HG03439 (cell line): ENCODE measurements at regions not wholly inside any gene's neighbourhood (a gene's known extent, or its start where the extent isn't known, plus 50 kb on each side); places are given as distances from the start of the nearest gene placed in this dataset.
"Not testable (repeated sequence)": the region's sequence is repeated elsewhere in the genome, so short reads cannot be mapped to it uniquely, and the experiment has no call there.

ENCODE experiments used
- ATAC-seq: cut with Tn5 transposase; IDR thresholded peaks from one replicate; pipeline ENCODE4 v1.9.1; 2021; ENCODE audit warnings: mild to moderate bottlenecking, moderate library complexity; ENCODE audit not compliant: unreplicated experiment

GRCh38 chr18:76307293-76307690, 187.8 kb downstream of the ZNF516 start:
- no peak for ATAC-seq

GRCh38 chr18:76306685-76307292, 188.3 kb downstream of the ZNF516 start:
- ATAC-seq: no peak

DNA sequence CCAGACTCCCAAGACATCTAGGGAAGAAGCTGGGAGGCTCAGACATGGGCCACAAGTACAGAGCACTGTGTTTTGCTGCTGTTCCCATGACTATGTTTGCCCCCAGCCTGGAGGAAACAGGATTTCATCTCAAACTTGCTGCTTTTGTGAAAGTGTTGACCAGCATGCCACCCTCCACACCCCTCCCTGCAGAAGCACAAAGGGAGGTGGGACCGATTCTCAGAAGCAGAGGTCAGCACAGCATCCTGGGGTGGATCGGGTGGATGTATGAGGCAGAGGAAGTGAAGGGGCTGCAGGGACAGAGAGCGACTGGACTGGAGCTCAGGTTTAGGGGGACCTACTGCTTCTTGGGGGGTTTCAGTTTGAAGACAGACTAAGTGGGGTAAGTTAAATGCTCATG, 209.2 kb downstream of the ZNF516 start:
- no peak for ATAC-seq

GRCh38 chr18:76281565-76281964, 213.5 kb downstream of the ZNF516 start:
- ATAC-seq: no peak

DNA sequence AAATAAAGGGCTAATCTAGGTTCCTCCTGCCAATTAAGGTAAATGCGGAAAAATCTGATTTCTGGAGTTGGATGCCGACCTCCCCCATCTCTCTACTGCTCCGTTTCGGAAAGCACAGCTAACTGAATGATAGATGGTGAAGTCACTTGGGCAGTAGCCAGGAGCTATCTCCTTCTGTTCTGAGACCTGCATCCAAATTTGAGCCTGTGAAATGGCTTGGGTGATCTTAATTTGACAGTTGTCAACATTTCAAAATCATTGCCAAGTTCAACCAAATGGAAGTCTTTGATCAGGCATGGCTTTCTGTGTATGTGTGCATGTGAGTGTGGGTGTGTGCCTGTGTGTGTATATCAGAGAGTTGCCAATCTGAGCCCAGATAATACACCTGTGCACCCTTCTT, 217.2 kb downstream of the ZNF516 start:
- no peak for ATAC-seq

DNA sequence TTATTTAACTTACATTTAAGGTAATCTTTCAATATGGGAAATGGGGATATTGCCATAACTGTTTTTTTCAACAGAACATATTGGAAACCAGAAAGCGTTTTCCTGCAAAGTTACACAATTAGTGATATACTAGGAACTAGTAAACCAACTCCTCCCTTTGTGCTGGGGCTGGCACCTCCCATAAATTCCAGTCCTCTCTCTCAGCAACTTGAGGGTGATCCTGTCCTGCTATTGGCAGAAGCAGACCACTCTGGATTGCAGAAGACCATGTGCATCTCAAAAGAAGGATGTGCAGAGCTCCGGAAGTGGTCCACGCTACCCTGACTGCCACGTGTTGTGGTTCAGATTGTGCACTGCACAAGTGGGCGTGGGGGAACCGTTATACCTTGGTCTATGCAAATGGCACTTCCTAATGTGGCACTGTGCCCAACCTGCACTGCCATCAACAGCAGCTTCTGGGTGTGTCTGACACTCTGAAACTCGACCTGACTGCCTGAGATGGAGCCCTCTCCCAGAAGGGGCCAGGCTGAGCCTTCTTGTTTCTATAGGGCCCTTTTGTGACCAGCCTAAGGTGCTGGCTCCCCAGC, 219.2 kb downstream of the ZNF516 start:
- no peak for ATAC-seq

GRCh38 chr18:76274468-76275289, 220.4 kb downstream of the ZNF516 start:
- ATAC-seq: no peak

GRCh38 chr18:76273956-76274355, 221.1 kb downstream of the ZNF516 start:
- ATAC-seq: no peak

DNA sequence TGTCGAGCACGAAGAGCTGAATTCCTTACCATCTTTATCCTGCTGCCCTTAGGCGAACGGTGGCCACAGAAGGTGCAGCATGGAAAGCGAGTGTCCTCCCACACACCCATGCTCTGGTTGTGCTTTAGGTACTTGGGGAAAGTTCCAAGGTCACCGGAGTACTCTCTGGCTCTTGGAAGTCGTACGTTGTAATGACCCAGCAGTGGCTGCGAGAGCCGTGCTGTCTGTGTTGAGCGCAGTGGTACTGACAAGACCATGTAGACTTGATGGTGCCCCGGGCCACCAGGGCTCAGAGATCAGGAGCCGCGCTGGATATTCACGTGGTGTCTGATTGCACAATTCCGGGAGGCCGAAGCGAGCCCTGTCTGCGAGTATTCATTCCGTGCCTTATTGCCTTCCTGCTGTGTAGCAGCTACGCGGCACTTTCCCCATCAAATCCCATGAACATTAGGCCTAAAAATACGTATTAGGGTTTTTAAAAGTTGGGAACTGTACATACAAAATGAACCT, 222.0 kb downstream of the ZNF516 start:
- no peak for ATAC-seq

GRCh38 chr18:76267423-76267822, 227.6 kb downstream of the ZNF516 start:
- ATAC-seq: not testable (repeated sequence)

- no peak for ATAC-seq
Observed at GRCh38 chr18:76266236-76266991, 228.6 kb downstream of the ZNF516 start.

DNA sequence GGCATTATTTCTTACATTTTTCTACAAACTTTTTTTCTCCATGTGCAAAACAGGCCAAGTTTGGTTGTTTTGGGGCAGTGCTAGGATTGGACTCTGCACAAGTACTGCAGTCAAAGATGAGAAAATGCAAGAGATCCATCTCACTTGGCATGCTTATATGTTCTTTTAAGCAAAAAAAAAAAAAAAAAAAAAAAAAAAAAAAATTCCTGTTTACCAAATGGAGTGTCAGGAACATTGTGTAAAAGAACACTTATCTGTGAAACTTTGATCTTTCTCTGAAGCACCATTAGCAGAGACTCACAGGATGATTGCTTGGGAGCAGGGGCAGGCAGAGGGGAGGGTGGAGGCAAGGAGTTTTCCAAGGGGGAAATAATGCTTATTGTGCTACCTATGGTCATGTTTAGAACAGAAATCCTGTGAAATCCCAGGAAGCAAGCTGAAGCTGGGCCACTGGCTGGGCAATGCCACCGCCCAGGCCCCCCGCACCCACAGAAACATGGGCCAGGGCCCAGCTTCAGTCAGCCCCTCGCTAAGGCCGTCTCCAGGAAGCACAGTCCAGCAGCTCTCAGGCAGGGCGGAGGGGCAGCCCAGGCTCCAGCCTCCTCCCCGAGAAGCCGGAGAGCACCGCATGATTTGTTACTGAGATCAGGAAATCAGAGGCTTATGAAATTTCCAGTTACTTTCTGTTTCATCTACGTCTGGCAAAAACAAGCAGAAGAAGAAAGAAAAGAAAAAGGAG, 229.4 kb downstream of the ZNF516 start:
- no peak for ATAC-seq

GRCh38 chr18:76264876-76265250, 230.2 kb downstream of the ZNF516 start:
- ATAC-seq: no peak

DNA sequence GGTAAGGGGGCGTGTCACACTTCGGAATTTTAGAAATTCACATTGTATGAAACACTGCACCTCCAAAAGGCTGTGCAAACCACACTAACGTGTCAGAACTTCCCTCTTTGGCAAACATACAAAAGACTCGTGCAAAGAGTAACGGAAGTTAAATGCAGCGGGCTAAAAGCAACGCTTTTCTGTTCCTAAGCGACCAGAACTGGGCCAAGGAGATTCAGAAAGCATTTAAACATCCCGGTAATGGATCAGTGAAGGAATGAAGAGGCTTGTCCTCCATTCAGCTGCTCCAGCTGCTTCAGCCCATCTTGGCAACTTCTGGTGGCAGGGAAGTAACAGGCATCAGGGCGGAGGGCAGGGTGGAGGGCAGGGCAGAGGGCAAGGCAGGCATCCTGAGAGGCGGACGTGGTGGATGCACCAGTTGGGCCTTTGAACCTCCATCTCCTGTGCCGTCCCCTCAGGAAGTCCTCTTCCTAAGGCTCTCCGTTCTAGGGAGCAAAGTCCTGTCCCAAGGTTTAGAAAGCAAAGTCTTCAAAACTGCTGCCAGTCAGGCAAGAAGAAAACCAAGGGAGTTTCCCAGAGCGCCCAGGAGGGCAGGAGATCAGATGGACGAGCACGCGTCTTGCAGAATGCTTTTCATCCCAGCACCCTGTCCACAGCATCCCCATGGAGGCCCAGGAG, 230.7 kb downstream of the ZNF516 start:
- ATAC-seq: no peak

DNA sequence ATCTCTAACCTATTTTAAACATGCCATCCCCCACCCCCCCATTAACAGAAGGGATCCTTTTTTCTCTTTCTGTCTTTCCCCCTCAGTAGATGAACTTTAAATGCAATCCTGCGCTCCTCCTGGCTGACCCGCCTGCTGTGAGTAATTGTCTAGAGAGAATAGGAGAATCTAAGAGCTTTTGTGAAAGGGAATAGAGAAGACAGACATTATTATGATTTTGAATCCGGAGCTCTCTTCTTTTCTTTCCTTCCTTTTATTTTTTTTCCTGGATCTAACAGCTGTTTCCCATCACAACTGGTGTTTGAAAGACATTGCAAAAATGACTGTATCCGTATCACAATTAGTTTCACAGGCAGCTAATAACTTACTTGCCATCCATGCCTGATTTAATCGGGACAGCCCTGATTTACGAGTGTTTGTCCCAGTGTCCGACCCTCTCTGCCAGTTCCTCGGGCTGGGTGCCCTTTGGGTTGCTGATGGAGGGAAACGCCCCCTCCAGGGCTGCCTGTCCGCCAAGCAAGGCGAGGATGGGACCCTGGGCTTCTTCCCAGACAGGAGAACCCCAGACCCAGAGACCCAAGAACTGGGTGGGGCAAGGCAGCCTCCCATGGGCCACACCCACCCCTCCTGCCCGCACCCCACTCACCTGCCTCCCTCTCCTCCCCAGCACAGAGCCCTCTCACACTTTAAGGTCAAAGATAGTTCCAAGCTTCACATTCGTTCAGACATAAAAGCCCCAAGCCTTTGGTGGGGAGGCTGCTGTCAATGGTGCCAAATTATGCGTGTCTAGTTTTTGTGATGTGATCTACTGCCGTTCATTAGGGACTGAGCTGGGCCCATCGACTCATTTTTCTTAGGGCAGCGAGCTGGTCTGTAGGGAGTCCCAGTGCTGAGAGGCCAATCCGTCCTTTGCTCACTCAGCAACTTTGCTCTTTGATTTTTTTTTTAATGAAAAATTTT, 231.7 kb downstream of the ZNF516 start:
- ATAC-seq: no peak

- no peak for ATAC-seq
Observed at GRCh38 chr18:76260941-76261472, 234.0 kb downstream of the ZNF516 start.

GRCh38 chr18:76259711-76260110, 235.3 kb downstream of the ZNF516 start:
- ATAC-seq: no peak

- ATAC-seq: no peak
Observed at GRCh38 chr18:76259096-76259495, 235.9 kb downstream of the ZNF516 start.

DNA sequence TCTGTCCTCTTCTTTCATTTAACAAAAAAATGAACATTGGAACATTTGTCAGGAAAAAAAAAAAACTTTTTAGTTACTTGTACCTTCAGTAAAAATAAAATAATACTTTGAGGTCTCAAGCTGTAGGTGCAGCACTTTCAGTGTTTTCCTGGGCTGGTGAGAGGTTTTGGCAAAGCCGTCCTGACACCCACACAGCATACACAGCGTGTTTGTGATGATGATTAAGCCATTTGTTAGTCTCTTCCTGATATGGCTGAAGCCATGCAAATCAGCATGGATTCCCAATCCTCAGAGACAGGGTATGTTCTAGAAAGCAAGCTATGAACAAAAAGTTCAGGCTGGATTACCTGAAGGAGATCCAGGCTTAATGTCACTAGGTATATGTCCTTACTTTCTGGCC, 236.8 kb downstream of the ZNF516 start:
- no peak for ATAC-seq
